GM12873 (cell line): ENCODE measurements at regions not wholly inside any gene's neighbourhood (a gene's known extent, or its start where the extent isn't known, plus 50 kb on each side); places are given as distances from the start of the nearest gene placed in this dataset.

ENCODE experiments used
- TF ChIP-seq, protein P1 (sequence below): IDR thresholded peaks from 2 replicates; pipeline ENCODE4 v1.5.1; 2012; ENCODE audit warnings: low read depth, mild to moderate bottlenecking, moderate library complexity, low read length, control low read depth; ENCODE audit not compliant: insufficient read depth; ENCODE audit errors: missing control alignments

DNA sequence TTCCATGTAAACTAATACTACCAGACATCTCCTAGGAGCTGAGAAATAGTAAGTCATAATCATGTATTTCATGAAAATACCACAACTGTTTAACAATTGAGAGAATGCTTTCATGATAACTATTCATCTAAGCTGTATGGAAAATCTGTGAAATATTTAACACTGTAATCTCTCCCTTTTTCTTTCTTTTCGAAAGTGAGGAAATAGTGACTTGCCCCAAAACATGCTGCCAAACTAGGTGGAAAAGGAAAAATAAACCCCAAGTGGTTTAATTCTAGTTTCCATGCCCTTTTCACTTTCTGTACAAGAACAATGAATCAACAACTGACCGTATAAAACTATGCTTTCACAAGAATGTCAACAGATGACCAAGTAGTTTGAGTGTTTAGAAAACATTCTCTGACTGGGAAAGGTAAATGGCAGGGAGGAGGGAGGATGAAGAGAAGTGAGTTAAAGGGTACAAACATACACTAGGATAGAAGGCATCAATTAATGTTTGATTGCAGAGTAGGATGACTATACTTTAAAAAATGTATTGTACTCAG lies 147.5 kb upstream of the AVPR1A start:
- TF ChIP-seq, protein P1, sequence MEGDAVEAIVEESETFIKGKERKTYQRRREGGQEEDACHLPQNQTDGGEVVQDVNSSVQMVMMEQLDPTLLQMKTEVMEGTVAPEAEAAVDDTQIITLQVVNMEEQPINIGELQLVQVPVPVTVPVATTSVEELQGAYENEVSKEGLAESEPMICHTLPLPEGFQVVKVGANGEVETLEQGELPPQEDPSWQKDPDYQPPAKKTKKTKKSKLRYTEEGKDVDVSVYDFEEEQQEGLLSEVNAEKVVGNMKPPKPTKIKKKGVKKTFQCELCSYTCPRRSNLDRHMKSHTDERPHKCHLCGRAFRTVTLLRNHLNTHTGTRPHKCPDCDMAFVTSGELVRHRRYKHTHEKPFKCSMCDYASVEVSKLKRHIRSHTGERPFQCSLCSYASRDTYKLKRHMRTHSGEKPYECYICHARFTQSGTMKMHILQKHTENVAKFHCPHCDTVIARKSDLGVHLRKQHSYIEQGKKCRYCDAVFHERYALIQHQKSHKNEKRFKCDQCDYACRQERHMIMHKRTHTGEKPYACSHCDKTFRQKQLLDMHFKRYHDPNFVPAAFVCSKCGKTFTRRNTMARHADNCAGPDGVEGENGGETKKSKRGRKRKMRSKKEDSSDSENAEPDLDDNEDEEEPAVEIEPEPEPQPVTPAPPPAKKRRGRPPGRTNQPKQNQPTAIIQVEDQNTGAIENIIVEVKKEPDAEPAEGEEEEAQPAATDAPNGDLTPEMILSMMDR = no peak

DNA sequence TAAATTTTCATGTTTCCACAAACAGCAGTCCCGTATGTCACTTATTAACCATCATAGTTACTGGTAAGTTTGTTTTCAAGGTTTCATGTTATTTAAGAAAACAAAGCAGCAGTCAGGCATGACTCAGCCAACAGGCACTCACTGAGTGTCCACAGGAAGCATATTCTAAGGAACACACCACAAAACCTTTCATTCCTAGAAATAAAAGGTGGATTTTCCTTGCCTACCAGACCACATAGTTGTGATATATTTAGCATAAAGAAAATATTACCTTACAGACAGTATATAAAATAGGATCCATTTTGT lies 143.3 kb upstream of the AVPR1A start:
- TF ChIP-seq, protein P1 = no peak

DNA sequence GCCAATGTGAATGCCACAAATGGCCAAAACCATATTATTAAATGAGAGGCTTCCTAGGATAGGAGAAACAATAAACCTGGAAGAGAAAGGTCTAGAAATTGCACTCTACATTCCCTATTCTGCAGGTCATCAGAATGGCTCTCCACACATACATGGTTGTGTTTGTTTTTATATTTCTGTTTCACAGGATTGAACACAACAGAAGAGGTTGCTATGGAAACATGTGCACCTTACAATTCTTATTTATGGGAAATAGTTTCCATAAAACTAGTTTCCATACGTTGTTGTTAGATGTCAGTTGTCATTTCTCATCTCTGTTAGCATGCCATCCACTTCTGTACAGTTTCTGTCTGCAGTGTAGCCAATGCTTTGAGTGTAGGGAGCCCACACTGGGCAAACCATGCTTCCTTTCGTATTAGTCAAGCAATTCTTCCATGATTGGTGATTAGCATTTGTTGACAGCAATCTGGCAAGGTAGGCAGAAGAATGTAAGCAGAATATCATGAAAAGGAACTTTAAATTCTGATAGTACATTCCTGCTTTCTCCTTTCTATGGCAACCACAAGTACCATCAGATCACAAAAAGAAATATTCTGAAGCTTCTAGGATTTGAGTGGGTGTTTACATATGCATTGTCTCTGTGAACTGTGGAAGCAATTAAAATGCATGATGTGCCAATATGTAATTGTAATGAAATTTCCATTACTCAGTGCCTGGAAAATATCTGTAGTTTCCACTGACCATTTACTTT lies 141.6 kb upstream of the AVPR1A start:
- TF ChIP-seq, protein P1 = no peak

DNA sequence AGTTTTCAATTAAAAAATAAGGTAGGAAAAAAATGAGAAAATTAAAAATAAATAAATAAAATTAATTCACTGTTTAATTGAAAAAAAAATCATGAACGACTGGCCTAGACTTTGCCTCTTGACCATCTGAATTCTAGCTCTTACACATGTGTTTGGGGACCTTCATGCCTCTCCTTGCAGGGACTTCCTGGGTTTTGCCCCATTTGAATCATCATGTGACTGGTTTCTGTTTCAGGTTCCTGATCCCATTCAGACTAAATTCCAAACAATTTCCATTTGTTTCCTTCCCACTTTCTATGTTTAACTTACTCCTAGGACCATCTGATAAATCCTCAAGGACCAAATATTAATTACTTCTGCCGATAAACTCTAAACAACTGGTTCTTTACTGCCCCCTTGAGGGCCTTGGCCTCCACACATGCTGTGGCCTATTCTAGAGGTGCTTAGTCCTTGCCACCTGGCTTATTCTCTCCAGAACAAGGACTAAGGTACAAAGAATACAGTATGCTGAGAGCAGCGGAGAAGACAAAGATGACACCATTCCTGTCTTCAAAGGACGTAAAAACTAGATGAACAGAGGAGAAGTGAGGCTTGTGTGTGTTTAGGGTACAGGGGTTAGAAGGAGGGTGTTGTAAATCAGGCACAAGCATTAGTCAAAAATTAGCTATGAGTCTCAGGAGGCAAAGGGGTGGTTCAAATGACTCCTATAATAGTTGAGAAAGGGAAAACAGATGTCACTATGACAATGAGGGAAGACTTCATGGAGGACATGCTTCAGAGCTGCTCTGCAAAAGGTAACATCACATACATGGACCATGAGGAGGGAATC lies 125.8 kb upstream of the AVPR1A start:
- TF ChIP-seq, protein P1 = peak; percentile 67

DNA sequence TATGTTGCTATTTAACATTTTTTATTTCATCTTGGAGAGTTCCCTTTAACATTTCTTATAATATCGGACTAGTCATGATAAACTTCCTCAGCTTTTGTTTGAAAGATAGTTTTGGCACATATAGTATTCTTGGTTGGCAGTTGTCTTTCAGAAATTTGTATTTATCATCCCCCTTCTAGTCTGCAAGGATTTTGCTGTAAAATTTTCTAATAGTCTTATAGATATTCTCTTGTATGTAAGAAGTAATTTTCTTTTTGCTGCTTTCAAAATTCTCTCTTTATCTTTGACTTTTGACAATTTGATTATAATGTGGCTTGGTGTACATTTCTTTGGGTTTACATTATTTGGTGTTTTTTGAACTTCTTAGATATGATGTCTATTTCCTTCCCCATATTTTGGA lies 116.0 kb upstream of the AVPR1A start:
- TF ChIP-seq, protein P1 = no peak

DNA sequence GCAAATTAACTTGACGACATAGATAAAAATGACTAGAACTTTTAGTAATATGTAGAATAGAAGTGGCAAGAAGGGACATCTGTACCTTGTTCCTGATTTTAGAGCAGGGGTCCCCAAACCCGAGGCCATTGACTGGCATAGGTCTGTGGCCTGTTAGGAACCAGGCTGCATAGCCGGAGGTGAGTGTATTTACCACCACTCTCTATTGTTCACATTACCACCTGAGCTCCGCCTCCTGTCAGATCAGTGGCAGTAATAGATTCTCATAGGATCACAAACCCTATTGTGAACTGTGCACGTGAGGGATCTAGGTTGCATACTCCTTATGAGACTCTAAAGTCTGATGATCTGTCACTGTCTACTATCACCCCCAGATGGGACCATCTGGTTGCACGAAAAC lies 113.6 kb upstream of the AVPR1A start:
- TF ChIP-seq, protein P1 = no peak

DNA sequence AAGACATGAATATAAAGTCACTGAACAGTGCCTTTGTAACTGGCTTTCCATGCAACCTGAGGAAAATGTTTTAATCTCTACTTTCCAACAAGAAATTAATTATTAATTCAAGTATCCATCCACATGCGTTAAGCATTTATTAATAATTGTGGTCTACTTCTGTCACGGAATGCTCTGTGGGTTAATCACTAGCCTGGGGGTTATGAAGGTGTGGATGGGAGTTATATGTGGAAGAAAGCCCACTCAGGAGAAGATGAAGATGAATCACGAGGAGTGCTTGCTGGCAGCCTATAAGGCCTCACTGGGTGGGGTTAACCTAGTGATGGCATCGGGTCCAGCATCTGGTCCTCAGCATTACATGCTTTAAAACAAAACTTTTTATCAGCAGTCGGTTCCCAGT lies 99.5 kb upstream of the AVPR1A start:
- TF ChIP-seq, protein P1 = no peak
